Amniotic stem cell (primary cell): ENCODE measurements at regions not wholly inside any gene's neighbourhood (a gene's known extent, or its start where the extent isn't known, plus 50 kb on each side); places are given as distances from the start of the nearest gene placed in this dataset.
"Not testable (repeated sequence)": the region's sequence is repeated elsewhere in the genome, so short reads cannot be mapped to it uniquely, and the experiment has no call there.

Experiments
- DNase-seq: peaks from one replicate; lab custom pipeline; 2025; lab: John Stamatoyannopoulos, UW

DNA sequence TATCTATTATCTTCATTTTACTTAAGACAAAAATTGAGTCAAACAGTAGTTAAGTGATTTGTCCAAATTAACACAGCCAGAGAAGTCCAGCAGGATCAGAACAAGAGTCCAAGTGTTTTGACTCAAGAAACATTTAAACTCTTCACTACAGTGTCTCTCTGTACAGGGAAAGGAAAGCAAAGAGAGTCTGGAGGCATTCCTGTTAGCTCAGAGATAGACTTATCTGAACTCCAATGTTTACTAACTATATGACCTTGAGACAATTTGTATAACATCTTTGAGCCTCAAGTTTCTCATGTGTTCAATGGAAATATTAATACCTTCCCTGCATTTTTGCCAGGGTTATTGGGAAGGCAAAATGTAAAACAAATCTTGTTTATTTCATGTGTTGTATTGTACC, 849.1 kb downstream of the DIPK2A start:
- no peak for DNase-seq

DNA sequence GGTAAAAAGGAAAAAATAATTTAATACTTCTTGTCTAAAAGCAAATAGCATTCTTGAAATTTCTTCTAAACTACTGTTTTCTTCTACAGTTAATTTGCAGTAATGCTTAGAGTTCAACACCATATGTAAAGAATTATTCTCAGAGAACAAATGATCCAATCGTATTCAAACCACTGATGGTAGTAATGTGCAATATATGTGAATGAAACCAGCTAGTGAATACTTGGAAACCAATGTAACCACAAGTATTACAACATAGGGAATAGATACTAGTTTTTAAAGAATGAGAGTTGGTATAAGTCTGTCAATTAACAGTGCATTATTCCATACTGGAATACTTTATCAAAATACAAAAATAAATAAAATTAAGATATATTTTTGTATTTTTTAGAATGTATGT, 850.0 kb downstream of the DIPK2A start:
- peak; percentile 19 for DNase-seq

DNA sequence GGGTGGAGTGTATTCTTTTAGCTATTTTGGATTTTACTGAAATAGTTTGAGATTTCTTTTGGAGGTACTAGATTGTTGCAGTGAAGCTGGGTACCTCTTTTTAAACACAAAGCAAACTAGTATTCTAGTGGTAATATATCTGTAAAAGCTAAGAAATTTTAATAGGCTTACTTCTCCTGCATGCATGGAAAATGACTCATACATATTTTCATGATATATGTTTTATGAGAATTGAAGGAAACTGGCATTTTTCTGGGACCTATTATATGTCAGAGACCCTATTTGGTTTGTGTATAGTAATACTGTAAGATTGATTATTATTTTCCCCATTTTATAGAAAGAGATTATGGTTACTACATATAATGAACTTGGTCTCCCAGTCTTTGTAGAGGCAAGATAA, 851.0 kb downstream of the DIPK2A start:
- DNase-seq = no peak

DNA sequence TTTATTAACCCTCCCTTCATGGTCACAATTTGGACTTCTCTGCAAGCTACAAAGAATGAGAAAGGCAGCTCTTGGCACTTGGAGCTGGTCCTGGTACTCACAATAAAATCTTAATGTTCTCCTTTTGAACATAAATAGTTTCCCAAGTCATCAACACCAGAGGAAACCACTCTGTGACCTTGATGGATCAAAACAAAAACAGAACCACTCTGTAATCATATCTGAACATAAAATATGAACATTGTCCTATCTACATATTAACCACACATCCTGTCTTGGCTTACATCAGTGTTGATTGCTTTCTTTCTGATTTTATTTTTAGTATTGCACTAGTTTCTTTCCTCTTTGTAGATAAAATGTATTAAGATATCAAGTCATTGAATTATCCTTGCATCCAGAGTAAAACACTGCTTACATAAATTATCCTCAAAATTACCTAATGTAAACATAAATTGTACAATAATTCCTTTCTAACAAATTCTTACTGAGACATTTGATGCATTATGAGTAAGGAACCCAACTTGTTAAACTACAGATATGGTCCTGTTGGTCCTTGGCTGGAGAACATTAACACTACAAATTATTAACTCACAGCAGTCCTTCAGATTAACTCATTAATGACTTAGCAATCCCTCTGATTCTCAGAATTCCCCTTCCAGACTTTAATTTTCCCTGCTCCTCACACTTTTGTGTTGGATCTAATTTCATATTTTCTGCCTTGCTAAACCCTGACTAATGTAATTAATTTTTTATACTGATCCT, 860.5 kb downstream of the DIPK2A start:
- DNase-seq = no peak

DNA sequence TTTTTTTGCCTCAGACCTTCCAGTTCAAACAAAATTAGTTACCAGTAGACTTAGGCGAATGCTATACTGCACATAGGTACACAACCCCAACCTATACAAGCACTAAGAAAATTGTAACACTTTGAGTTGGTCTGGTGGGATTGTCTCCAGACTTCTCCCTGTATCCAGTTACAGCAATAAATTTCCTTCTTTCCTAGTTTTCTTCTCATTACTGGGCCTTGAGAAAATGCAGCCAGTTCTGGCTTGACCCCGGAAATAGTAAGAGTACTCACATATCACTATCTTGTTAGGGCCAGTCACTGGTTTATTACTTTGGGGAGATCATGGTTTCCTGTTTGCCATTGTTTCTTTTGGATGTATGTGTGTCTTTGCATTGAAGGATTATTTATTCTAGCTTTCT, 868.4 kb downstream of the DIPK2A start:
- no peak for DNase-seq

DNA sequence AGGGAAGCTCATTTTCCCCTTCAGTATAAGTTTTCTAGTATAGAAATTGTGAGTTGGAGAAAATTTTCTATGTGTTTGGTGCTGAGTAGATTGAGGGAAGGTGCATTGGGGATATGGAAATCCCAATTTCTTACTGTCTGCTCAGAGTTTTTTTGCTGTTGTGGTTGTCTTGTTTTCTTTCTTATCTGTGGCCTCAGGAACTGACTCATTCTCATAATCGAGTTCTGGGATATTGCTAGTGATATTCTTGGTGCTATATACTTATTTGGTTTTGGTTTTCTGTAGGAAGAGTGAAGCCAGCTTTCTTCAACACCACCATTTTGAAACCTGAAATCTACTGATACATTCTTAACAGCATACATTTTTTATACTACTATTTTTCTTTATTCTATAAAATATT, 869.2 kb downstream of the DIPK2A start:
- DNase-seq = no peak

DNA sequence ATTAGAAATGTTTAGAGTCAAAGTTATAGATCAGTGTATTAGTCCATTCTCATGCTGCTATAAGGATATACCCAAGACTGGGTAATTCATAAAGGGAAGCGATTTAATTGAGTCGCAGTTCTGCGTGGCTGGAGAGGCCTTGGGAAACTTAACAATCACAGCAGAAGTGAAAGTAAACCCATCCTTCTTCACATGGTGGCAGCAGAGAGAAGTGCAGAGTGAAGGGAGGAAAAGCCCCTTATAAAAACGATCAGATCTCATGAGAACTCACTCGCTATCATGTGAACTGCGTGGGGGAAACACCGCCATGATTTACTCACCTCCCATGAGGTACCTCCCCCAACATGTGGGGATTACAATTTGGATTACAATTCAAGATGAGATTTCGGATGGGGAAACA, 871.5 kb downstream of the DIPK2A start:
- no peak for DNase-seq

DNA sequence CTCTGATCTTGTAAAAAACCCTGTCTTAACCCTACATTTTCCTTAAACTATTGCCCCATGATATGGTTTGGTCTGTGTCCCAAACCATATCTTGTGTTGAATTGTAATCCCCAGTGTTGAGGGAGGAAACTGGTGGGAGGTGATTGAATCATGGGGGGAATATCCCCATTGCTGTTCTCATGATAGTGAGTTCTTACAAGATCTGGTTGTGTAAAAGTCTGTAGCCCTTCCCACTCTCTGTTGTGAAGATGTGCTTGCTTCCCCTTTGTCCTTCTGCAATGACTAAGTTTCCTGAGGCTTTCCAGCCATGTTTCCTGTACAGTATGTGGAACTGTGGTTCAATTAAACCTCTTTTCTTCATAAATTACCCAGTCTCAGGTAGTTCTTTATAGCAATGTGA, 881.4 kb downstream of the DIPK2A start:
- DNase-seq = no peak

DNA sequence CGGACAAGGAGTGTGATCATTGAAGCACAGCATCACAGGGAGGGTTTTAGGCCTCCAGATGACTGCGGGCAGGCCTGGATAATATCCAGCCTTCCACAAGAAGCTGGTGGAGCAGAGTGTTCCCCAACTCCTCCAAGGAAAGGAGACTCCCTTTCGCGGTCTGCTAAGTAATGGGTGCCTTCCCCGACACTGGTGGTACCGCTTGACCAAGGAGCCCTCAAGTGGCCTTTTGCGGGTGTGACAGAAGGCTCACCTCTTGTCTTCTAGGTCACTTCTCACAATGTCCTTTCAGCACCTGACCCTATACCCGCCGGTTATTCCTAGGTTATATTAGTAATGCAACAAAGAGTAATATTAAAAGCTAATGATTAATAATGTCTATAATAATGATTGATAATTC, 882.4 kb downstream of the DIPK2A start:
- not testable (repeated sequence) for DNase-seq

DNA sequence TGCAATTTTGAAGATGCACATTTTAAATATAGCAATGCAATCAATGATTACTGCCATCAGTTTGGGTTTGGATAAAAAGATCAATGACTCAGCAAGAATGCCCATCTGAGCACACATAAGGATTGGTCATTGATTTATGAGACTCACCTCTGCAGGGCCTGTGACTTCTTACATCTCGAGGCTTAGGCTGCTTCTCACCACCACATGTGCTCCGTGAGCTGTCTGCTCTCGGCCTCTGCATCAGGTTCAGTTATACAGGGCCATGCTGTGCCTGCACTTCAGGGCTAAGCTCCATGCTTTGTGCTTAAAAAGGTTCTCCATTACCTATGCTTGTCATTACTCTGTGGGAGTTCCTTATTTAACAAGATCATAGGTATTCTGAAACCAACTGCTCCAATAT, 887.5 kb downstream of the DIPK2A start:
- DNase-seq = no peak

DNA sequence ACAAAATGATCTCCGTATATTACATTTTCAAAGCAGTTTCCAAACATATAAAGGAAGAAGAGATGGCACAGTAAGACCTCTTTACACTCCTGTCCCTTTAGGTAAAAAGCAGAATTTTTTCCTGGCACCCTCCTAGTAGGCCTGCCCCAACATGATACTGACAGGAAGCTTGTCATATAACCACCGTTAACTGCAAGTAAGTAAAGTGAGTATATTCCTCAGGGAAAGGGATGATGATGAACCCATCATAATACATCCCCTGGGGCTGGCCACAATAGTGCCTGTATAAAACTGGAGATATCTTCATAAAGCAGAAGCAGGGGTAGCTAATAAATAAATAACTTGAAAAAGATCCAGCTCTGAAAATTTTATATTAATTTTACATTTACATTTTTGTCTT, 893.0 kb downstream of the DIPK2A start:
- no peak for DNase-seq

DNA sequence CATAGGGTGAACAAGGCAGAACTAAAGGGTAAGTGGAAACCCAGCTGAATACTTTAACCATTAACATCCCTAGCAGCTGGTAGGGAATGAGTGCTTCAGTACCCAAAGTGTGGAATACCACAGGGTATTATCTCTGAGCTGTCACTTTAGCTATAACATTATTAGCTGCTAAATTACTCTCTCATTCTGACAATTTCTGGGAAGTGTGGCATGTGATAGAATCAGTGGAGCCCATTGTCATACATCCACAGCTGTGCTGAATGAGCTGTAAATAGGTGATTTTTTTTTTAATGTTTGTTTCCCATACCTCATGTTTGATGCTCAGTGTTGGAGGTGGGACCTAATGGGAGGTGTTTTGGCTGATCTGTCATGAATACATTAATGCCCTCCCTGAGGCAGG, 894.3 kb downstream of the DIPK2A start:
- no peak for DNase-seq

DNA sequence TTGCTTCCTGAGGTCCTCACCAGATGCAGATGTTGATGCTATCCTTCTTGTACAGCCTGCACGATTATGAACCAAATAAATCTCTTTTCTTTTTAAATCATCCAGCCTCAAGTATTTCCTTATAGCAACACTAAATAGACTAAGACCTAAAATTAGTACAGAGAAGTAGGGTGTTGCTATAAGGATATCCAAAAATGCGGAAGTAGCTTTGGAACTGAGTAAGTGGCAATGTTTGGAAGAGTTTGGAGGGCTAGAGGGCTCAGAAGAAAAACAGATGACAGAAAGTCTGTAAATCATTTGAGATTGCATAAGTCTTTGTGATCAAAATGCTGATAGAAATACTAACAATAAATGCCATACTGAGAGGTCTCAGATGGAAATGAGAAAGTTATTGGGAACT, 894.9 kb downstream of the DIPK2A start:
- no peak for DNase-seq

DNA sequence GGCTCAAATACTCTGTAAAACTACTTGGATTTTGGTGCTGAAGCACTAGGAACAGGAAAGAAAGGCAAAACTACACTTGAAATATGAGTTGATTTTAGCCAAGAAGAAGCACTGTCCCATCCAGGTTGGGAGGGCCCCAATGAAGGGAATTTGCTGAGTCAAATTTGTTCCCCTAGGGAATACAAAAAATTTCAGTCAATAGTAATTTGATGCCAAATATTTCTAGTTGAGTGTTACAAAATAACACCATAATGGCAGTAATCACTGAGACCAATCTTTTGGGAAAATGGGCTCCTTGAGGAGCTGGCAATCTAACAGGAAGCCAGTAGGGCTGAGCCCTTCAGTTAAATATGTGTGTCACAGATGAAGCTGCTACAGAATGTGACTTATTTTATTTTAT, 896.9 kb downstream of the DIPK2A start:
- DNase-seq = no peak

DNA sequence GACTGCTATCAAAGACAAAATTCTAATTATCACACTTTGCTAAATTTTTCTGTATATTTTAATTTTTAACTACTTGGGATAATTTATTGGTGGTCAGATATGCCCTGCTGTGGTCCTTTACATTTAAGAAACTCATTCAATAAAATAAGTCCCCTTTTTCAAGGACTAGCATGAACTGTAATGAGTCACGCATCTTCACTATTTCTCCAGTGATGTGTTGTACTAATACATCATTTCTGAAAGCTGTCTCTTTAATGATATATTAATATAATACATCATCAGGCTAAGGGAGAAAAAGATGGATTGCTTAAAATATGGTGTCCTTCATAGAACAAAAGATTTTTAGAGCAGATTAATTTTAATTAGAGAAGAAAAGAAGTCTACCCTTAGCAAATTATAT, 901.4 kb downstream of the DIPK2A start:
- DNase-seq = no peak

DNA sequence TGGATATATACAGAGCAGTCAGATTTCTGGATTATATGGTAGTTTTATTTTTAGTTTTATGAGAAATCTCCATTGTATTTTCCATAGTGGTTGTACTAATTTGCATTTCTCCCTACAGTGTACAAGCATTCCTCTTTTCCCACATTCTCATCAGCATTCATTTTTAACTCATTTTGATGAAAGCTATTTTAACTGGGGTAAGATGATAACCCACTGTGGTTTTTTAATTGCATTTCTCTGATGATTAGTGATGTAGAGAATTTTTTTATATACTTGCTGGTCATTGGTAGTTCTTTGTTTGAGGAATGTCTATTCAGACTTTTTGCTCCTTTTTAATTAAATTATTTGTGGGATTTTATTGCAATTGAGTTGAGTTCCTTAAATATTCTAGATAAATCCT, 903.6 kb downstream of the DIPK2A start:
- no peak for DNase-seq

DNA sequence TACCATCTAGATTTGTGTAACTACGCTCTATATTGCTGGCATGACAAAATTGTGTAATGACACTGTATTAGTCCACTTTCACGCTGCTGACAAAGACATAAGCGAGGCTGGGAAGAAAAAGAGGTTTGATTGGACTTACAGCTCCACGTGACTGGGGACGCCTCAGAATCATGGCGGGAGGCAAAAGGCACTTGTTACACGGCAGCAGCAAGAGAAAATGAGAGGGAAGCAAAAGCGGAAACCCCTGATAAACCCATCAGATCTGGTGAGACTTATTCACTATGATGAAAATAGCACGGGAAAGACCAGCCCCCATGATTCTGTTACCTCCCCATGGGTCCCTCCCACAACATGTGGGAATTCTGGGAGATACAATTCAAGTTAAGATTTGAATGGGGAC, 905.7 kb downstream of the DIPK2A start:
- DNase-seq = no peak

DNA sequence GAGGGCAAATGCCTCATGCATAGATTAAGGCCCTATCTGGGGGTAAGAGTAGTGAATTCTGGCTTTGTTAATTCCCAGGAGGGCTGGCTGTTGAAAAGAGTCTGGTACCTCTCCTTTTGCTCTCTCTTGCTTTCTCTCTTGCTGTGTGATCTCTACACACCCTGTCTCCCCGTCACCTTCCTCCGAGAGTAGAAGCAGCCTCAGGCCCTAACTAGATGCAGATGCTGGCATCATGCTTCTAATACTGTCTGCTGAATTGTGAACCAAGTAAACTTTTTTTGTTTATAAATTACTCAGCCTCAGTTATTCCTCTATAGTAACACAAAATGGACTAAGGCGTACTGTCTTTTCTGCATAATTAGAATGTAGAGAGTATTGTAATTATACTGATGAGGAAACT, 908.1 kb downstream of the DIPK2A start:
- no peak for DNase-seq

DNA sequence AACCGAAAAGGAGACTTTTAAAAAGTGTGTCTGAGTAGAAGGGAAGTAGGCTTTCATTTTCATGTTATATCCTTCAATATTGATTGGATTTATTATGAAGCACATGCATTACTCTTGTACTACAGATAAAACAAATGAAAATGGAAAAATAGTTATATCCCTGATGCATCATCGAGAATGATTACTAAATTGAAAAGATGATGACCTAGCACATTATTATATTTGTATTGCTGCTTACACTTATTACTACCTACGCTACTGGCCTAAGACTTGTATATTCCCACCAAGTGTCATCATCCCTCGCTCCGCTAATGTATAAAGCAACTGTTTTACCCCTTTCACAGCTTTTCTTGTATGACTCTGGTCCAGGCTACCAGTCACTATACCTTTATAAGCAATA, 922.4 kb downstream of the DIPK2A start:
- DNase-seq = no peak

DNA sequence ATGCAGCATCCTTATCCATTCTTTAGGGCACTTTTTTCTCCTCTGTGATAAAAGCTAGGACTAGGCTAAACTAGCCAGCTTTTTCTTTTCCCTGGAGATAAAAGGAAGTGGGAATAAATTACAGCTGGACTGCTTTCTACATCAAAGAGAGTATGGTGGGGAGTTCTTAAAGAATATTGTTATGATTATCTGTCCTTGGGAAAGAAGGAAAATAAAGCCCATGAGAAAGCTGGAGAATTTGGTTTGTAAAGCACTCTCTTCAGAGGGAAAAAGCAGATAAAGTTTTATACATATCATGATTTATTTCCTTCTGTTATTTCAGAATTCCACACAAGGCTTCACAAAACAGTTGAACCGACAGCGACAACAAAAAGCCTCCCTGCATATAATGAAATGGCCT, 923.0 kb downstream of the DIPK2A start:
- no peak for DNase-seq

DNA sequence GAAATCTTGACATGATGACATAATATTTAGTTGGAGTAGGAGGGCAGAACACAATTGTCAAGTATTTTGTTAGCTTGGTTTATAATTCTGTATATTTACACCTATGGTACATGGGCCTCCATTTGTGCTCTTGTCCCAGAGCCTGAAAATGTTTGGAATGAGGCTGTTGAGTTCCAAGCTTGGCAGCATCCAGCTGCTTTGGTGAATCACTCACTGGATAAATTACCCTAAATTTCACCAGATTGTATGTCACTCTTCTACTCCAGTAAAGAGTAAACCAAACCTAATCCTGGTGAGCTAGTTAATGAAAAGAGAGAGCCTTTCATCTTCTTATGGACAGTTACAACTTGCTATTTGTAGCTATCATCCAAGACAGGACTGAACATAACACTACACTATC, 928.7 kb downstream of the DIPK2A start:
- DNase-seq = no peak

DNA sequence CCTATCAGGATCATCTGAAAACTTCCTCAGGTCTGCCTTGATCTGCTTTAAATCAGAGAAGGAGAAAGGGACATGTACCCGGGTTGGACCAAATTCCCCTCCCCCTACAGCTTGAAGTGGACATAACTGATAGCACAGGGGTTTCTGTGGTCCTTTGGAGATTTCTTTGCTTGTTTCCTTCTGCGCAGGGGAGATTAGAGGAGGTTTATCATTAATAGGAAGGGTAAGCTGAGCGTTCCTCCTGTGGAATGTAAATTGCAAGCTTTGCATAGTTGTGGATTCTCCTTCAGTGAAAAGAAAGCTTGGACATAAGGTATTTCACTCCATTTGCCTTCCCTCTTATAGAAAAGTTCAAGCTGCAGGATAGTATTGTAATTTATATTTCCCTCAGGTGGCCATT, 936.0 kb downstream of the DIPK2A start:
- DNase-seq = not testable (repeated sequence)

DNA sequence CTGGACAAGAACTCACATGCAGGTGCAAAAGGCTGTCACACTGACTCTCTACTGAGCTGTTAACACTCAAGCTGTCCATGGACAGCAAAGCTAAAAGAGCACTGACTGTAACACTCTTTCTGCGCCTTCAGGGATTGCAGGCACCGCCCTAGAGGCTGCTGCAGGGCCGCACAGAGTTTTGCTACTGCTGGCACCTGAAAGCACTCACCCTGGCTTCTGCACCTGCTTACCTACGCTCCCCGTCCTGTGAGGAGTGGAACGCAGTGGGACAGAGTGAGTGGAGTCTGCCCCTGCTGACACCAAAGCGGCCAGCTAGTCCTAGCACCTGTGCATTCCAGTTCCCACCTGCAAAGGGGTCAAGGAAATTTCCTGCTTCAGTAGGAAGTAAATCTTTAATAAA, 941.3 kb downstream of the DIPK2A start:
- DNase-seq = no peak

DNA sequence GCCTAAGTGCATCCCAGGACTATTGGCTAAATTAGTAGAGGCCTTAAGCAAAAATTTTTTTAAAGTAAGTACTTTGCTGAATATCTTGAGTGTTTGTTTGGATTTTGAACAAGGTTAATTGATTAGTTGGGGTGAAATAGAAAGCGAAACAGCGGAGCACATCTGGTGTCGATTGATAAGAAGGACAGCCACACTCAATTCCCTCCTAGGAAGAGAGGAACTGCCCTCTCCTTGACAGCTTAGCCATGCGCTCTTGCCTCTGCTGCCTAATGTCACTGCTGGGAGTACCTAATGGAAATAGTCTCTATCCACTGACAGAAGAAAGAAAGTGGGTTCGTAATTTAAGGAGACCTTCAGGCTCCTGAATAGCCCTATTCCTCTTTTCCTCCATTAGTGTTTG, 943.6 kb downstream of the DIPK2A start:
- no peak for DNase-seq

DNA sequence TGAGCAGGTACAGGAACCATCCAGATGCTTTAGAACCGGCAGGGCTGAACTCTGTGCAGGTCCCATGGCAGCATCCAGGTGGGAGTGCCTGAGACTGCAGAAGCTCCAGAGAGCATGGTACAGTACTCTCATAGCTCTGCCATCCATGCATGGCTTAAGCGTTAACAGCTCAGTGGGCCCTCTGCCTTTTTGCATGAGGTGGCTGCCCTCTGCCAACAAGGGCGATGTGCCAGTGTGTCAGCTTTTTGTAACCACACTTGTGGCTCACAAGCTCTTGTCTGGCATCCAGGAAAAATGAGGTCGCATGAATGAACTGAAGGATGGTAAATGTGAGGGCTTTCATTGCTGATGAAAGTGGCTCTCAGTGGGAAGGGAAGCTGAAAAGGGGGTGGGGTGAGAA, 950.1 kb downstream of the DIPK2A start:
- no peak for DNase-seq
